HEK293T (cell line): ENCODE measurements at regions not wholly inside any gene's neighbourhood (a gene's known extent, or its start where the extent isn't known, plus 50 kb on each side); places are given as distances from the start of the nearest gene placed in this dataset.

Experiments
- CTCF ChIA-PET: fragments of 350-600 bp; formaldehyde crosslinking; extraction: SDS; loops from one replicate; lab custom pipeline; 2021; ENCODE audit warnings: antibody characterized with exemption, inconsistent platforms; lab: Yijun Ruan, JAX
- POLR2A ChIA-PET: fragments of 350-600 bp; formaldehyde crosslinking; extraction: SDS; loops from one replicate; lab custom pipeline; 2020; ENCODE audit warnings: antibody characterized with exemption, inconsistent platforms; lab: Yijun Ruan, JAX
- DNase-seq: peaks from one replicate; pipeline ENCODE4 v3.0.0; 2012; ENCODE audit warnings: mixed read lengths; ENCODE audit errors: extremely low spot score
- ARNT ChIP-seq: fragments of 450-650 bp; IDR thresholded peaks from 2 replicates; pipeline ENCODE4 v1.6.1; 2017; ENCODE audit warnings: mild to moderate bottlenecking
- BHLHE40 ChIP-seq: fragments of 450-650 bp; IDR thresholded peaks from 2 replicates; pipeline ENCODE4 v1.6.1; 2016; ENCODE audit warnings: mild to moderate bottlenecking, moderate library complexity, borderline replicate concordance
- CTBP1 ChIP-seq: fragments of 450-650 bp; IDR thresholded peaks from 2 replicates; pipeline ENCODE4 v1.6.1; 2016; ENCODE audit warnings: borderline replicate concordance
- ELF4 ChIP-seq: fragments of 450-650 bp; IDR thresholded peaks from 2 replicates; pipeline ENCODE4 v1.6.1; 2017; ENCODE audit warnings: antibody characterized with exemption
- FOXA1 ChIP-seq: fragments of 450-650 bp; IDR thresholded peaks from 2 replicates; pipeline ENCODE4 v1.6.1; 2016; ENCODE audit warnings: mild to moderate bottlenecking
- FOXK2 ChIP-seq: fragments of 450-650 bp; IDR thresholded peaks from 2 replicates; pipeline ENCODE4 v1.6.1; 2016; ENCODE audit warnings: mild to moderate bottlenecking
- FOXM1 ChIP-seq: fragments of 450-650 bp; IDR thresholded peaks from 2 replicates; pipeline ENCODE4 v1.6.1; 2017; ENCODE audit warnings: mild to moderate bottlenecking, borderline replicate concordance
- HDGF ChIP-seq: fragments of 450-650 bp; IDR thresholded peaks from 2 replicates; pipeline ENCODE4 v1.6.1; 2017; ENCODE audit warnings: antibody characterized with exemption, borderline replicate concordance
- L3MBTL2 ChIP-seq: fragments of 450-650 bp; conservative IDR thresholded peaks from 2 replicates; pipeline ENCODE4 v1.6.1; 2016; ENCODE audit warnings: mild to moderate bottlenecking
- LEF1 ChIP-seq: fragments of 450-650 bp; IDR thresholded peaks from 2 replicates; pipeline ENCODE4 v1.6.1; 2017; ENCODE audit warnings: mild to moderate bottlenecking, borderline replicate concordance
- NFRKB ChIP-seq: fragments of 450-650 bp; IDR thresholded peaks from 2 replicates; pipeline ENCODE4 v1.6.1; 2016; ENCODE audit warnings: mild to moderate bottlenecking, moderate library complexity
- PKNOX1 ChIP-seq: fragments of 450-650 bp; IDR thresholded peaks from 2 replicates; pipeline ENCODE4 v1.6.1; 2016
- SP1 ChIP-seq: fragments of 450-650 bp; IDR thresholded peaks from 2 replicates; pipeline ENCODE4 v1.6.1; 2017
- SUZ12 ChIP-seq: fragments of 450-650 bp; IDR thresholded peaks from 2 replicates; pipeline ENCODE4 v1.6.1; 2016; ENCODE audit warnings: mild to moderate bottlenecking
- TARDBP ChIP-seq: fragments of 450-650 bp; IDR thresholded peaks from 2 replicates; pipeline ENCODE4 v1.6.1; 2016
- ZNF384 ChIP-seq: fragments of 450-650 bp; IDR thresholded peaks from 2 replicates; pipeline ENCODE4 v1.6.1; 2016

GRCh38 chr2:11939523-11939922 lies 193.1 kb downstream of the LPIN1 start:
- ChIA-PET CTCF (no interaction called here), POLR2A (no interaction called here)
- DNase-seq, result no peak
- no peak for TF ChIP-seq HDGF
- TF ChIP-seq ARNT, result no peak
- no peak for TF ChIP-seq SP1
- no peak for TF ChIP-seq SUZ12
- no peak for TF ChIP-seq LEF1
- no peak for TF ChIP-seq PKNOX1
- TF ChIP-seq FOXM1, result no peak
- TF ChIP-seq NFRKB, result no peak
- no peak for TF ChIP-seq ELF4
- TF ChIP-seq BHLHE40, result no peak
- TF ChIP-seq CTBP1, result no peak
- TF ChIP-seq ZNF384, result no peak
- no peak for TF ChIP-seq FOXK2

GRCh38 chr2:11940121-11940743 lies 193.8 kb downstream of the LPIN1 start:
- ChIA-PET CTCF (no interaction called here), POLR2A (no interaction called here)
- no peak for DNase-seq
- TF ChIP-seq SP1, result no peak
- no peak for TF ChIP-seq FOXM1
- no peak for TF ChIP-seq LEF1
- TF ChIP-seq L3MBTL2, result no peak
- TF ChIP-seq HDGF, result no peak
- no peak for TF ChIP-seq NFRKB
- TF ChIP-seq FOXA1, result no peak
- TF ChIP-seq ELF4, result no peak
- TF ChIP-seq FOXK2, result no peak
- no peak for TF ChIP-seq PKNOX1
- TF ChIP-seq CTBP1, result no peak
- TF ChIP-seq ZNF384, result no peak
- no peak for TF ChIP-seq TARDBP
- TF ChIP-seq BHLHE40, result no peak
- no peak for TF ChIP-seq SUZ12
- no peak for TF ChIP-seq ARNT

- DNase-seq, result no peak
- POLR2A ChIA-PET, result no interaction called here
- CTCF ChIA-PET, result no interaction called here
- TF ChIP-seq FOXA1 (no peak), SP1 (no peak), ELF4 (no peak), FOXK2 (no peak), FOXM1 (no peak), SUZ12 (no peak), ZNF384 (no peak), NFRKB (no peak), ARNT (no peak), BHLHE40 (no peak), L3MBTL2 (no peak)
Measured at GRCh38 chr2:11940799-11941198, 194.4 kb downstream of the LPIN1 start.

GRCh38 chr2:11941201-11942177 lies 195.1 kb downstream of the LPIN1 start:
- POLR2A ChIA-PET, result no interaction called here
- no peak for DNase-seq

More at GRCh38 chr2:11941201-11942177, 195.1 kb downstream of the LPIN1 start:
- TF ChIP-seq ELF4 (no peak), NFRKB (no peak), SP1 (no peak), BHLHE40 (no peak), FOXK2 (no peak), FOXM1 (no peak), L3MBTL2 (no peak), FOXA1 (no peak), SUZ12 (no peak), LEF1 (no peak), TARDBP (no peak), PKNOX1 (no peak), HDGF (no peak), ARNT (no peak), CTBP1 (no peak), ZNF384 (no peak)
- CTCF ChIA-PET, result interaction anchor here (0.8 kb wide), 1 partner anchor 364 kb away, joined by 3 read pairs; no protein-coding TSS in a partner anchor
